ENCODE measurements at regions not wholly inside any gene's neighbourhood (a gene's known extent, or its start where the extent isn't known, plus 50 kb on each side); places are given as distances from the start of the nearest gene placed in this dataset.

GRCh38 chr12:111275308-111275707 lies 93.6 kb downstream of the PHETA1 start:
- DNase-seq (ENCODE audit: low read depth) = no peak
- TF ChIP-seq, protein P1, sequence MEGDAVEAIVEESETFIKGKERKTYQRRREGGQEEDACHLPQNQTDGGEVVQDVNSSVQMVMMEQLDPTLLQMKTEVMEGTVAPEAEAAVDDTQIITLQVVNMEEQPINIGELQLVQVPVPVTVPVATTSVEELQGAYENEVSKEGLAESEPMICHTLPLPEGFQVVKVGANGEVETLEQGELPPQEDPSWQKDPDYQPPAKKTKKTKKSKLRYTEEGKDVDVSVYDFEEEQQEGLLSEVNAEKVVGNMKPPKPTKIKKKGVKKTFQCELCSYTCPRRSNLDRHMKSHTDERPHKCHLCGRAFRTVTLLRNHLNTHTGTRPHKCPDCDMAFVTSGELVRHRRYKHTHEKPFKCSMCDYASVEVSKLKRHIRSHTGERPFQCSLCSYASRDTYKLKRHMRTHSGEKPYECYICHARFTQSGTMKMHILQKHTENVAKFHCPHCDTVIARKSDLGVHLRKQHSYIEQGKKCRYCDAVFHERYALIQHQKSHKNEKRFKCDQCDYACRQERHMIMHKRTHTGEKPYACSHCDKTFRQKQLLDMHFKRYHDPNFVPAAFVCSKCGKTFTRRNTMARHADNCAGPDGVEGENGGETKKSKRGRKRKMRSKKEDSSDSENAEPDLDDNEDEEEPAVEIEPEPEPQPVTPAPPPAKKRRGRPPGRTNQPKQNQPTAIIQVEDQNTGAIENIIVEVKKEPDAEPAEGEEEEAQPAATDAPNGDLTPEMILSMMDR (IDR thresholded peaks at IDR 0.05; ENCODE audit: insufficient read depth, low read depth, low read length) = no peak

GRCh38 chr12:111274777-111275176 lies 94.1 kb downstream of the PHETA1 start:
- DNase-seq (ENCODE audit: low read depth) = no peak

More at GRCh38 chr12:111275308-111275707, 93.6 kb downstream of the PHETA1 start:
- H3K4me3 ChIP-seq (ENCODE audit: low read depth, low read length) = no peak overlapping the region

DNA sequence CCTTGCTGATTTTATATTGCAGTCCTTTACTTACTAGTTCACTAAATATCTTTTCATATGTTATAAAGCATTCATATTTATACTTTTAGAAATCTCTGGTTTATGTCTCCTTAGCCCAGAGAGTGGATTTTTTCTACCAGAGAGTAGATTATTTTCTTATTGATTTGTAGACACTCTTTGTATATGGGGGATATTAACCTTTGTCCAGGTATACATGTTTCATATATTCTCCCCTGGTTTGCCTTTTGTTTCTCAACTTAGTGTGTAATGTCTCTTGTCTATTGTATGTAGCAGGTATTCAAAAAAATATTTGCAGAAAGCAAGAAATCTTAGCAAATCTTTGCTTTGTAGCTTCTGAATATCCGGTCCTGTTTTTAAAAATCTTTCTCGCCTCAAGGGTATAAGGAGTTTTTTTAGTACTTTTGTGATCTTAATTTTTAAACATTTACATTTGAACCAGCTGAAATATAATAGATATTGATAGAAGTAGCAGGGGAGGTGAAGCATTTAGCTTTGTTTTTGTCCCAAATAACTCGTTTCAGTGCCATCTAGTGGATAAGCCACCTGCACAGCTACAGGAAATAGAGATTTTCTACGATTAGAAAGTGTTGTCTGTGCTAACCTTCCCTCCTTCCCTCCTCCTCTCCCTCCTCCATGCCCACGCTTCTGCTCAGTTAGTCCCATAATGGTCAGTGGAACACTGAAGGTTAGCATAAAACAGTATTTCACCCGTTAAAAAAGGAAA lies 97.0 kb downstream of the PHETA1 start:
- no peak for DNase-seq (ENCODE audit: low read depth)
- TF ChIP-seq, protein P1 (IDR thresholded peaks at IDR 0.05; ENCODE audit: insufficient read depth, low read depth, low read length) = peak; percentile 13
- no peak overlapping the region for H3K4me3 ChIP-seq (ENCODE audit: low read depth, low read length)

More at GRCh38 chr12:111274777-111275176, 94.1 kb downstream of the PHETA1 start:
- H3K4me3 ChIP-seq (ENCODE audit: low read depth, low read length) = no peak overlapping the region
- TF ChIP-seq, protein P1 (IDR thresholded peaks at IDR 0.05; ENCODE audit: insufficient read depth, low read depth, low read length) = peak; percentile 47

DNA sequence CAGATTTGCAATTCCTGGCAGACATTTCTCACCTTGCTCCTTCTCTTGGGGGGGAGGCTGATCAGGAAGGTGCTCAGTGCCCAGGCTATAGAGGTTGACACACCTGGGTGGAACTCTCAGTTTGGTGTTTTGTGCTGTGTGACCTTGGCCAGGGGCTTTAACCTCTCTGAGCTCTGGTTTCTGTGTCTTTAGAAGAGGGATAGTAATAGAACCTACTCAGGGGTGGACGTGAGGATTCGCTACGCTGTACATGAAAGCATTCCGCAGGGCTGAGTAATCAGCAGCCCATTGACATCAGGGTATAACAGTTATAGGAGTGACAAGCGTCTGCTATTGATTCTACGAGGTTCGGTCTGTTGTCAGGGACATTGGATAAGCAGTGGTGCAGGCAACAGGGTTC lies 98.1 kb downstream of the PHETA1 start:
- TF ChIP-seq, protein P1 (IDR thresholded peaks at IDR 0.05; ENCODE audit: insufficient read depth, low read depth, low read length) = no peak
- DNase-seq (ENCODE audit: low read depth) = no peak
- H3K4me3 ChIP-seq (ENCODE audit: low read depth, low read length) = no peak overlapping the region

DNA sequence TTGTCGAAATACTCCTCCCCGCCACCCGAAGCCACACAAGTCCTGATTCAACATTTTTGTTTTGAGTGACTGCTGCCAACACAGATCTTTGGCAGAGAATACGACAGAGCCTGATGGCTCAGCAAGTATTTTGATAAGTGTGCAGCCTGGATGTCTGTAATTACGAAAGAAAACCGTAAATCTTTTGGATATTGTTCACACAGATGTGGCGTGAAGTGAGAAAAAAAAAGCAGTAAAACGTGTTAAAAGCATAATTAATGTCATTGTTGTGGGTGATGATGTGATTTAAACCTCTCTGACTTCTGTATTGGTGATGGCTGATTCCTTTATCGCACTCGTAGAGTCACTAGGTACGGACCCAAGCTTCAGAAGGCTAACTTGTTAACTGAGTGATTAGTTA lies 98.7 kb downstream of the PHETA1 start:
- no peak for DNase-seq (ENCODE audit: low read depth)
- TF ChIP-seq, protein P1 (IDR thresholded peaks at IDR 0.05; ENCODE audit: insufficient read depth, low read depth, low read length) = no peak
- H3K4me3 ChIP-seq (ENCODE audit: low read depth, low read length) = no peak overlapping the region

GRCh38 chr12:111269718-111270117 lies 99.2 kb downstream of the PHETA1 start:
- no peak overlapping the region for H3K4me3 ChIP-seq (ENCODE audit: low read depth, low read length)
- DNase-seq (ENCODE audit: low read depth) = no peak
- TF ChIP-seq, protein P1 (IDR thresholded peaks at IDR 0.05; ENCODE audit: insufficient read depth, low read depth, low read length) = no peak

Data from fibroblast of villous mesenchyme (primary cell).